Cardiac muscle cell (in vitro differentiated cells and primary cell): ENCODE measurements at regions not wholly inside any gene's neighbourhood (a gene's known extent, or its start where the extent isn't known, plus 50 kb on each side); places are given as distances from the start of the nearest gene placed in this dataset.

Experiments
- DNase-seq, 2 donors: peaks; one replicate each; pipeline versions ENCODE4 v3.0.0 to v3.0.0-alpha.2; 2010 to 2017; ENCODE audit warnings: low read depth in 1 of 2, low spot score in 1 of 2
- H3K27ac ChIP-seq: fragments of 200-600 bp; sonication (generic); 2 replicates; pipeline ENCODE4 v1.5.1; 2016
- H3K27me3 ChIP-seq: fragments of 200-600 bp; sonication (generic); 2 replicates; pipeline ENCODE4 v1.6.0; 2016; ENCODE audit warnings: control low read depth
- H3K36me3 ChIP-seq: fragments of 200-600 bp; sonication (generic); 2 replicates; pipeline ENCODE4 v1.5.1; 2016; ENCODE audit warnings: control low read depth
- H3K4me1 ChIP-seq: fragments of 200-600 bp; sonication (generic); 2 replicates; pipeline ENCODE4 v1.8.1; 2017; ENCODE audit warnings: low read depth, mild to moderate bottlenecking, mixed run types
- H3K4me3 ChIP-seq: fragments of 200-600 bp; sonication (generic); 2 replicates; pipeline ENCODE4 v1.5.1; 2016; ENCODE audit warnings: mild to moderate bottlenecking
- H3K9me3 ChIP-seq: fragments of 200-600 bp; sonication (generic); 2 replicates; pipeline ENCODE4 v1.5.1; 2017; ENCODE audit warnings: low read depth, mild to moderate bottlenecking, control low read depth
- CTCF ChIP-seq: IDR thresholded peaks from 2 replicates; pipeline ENCODE4 v1.5.1; 2012; ENCODE audit warnings: low read depth, mild to moderate bottlenecking, low read length

GRCh38 chr7:156545979-156546378, 94.6 kb upstream of the RNF32 start:
- H3K4me1 ChIP-seq, result no peaks in the 10 kb centered on the region
- no peak for DNase-seq
- no peaks in the 10 kb centered on the region for H3K27me3 ChIP-seq
- no peak for TF ChIP-seq CTCF
- H3K27ac ChIP-seq, result no peak overlapping the region
- no peak overlapping the region for H3K4me3 ChIP-seq
- no peaks in the 10 kb centered on the region for H3K9me3 ChIP-seq
- no peaks in the 10 kb centered on the region for H3K36me3 ChIP-seq

GRCh38 chr7:156544919-156545715, 95.5 kb upstream of the RNF32 start:
- no peak for TF ChIP-seq CTCF
- no peaks in the 10 kb centered on the region for H3K9me3 ChIP-seq
- no peaks in the 10 kb centered on the region for H3K27me3 ChIP-seq
- H3K4me3 ChIP-seq, result no peak overlapping the region
- no peaks in the 10 kb centered on the region for H3K36me3 ChIP-seq
- no peak overlapping the region for H3K27ac ChIP-seq
- no peak for DNase-seq
- H3K4me1 ChIP-seq, result no peaks in the 10 kb centered on the region

- Histone ChIP-seq H3K4me1 (no peaks in the 10 kb centered on the region), H3K27me3 (no peaks in the 10 kb centered on the region), H3K36me3 (no peaks in the 10 kb centered on the region), H3K27ac (no peak overlapping the region), H3K4me3 (no peak overlapping the region), H3K9me3 (no peaks in the 10 kb centered on the region)
- no peak for DNase-seq
- TF ChIP-seq CTCF, result no peak
Measured at GRCh38 chr7:156543699-156544598, 96.6 kb upstream of the RNF32 start.

- H3K9me3 ChIP-seq, result no peaks in the 10 kb centered on the region
- TF ChIP-seq CTCF, result no peak
- H3K4me3 ChIP-seq, result no peak overlapping the region
- H3K4me1 ChIP-seq, result no peaks in the 10 kb centered on the region
- H3K36me3 ChIP-seq, result no peaks in the 10 kb centered on the region
- no peak for DNase-seq
- no peaks in the 10 kb centered on the region for H3K27me3 ChIP-seq
- no peak overlapping the region for H3K27ac ChIP-seq
Measured at GRCh38 chr7:156540619-156541165, 99.9 kb upstream of the RNF32 start.

- Histone ChIP-seq H3K27ac (no peak overlapping the region), H3K4me3 (no peak overlapping the region), H3K27me3 (no peaks in the 10 kb centered on the region), H3K4me1 (no peaks in the 10 kb centered on the region), H3K9me3 (no peaks in the 10 kb centered on the region), H3K36me3 (no peaks in the 10 kb centered on the region)
- no peak for TF ChIP-seq CTCF
- DNase-seq, result no peak
Measured at GRCh38 chr7:156539999-156540398, 100.6 kb upstream of the RNF32 start.
